ENCODE measurements at regions not wholly inside any gene's neighbourhood (a gene's known extent, or its start where the extent isn't known, plus 50 kb on each side); places are given as distances from the start of the nearest gene placed in this dataset.

DNA sequence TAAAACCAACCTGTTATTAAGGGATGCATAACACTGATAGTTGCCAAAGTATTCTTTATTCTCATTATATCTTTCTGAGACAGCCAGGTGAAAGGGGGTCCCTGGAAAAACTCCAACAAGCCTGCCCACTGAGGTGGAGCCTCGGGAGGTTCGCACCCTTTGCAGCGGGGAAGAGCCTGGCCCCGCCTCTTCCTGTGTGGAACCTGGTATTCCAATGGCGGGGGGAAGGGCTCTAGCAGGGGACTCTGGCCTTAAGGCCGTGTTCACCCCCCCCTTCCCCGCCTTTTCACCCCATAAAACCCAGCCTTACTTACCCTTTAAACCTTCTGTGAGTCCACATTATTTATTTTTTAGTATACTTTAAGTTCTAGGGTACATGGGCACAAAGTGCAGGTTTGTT is 62.4 kb upstream of the PDK4 start:
- Histone ChIP-seq H3K79me2 (ENCODE audit: insufficient read depth, low read length) (no peaks in the 10 kb centered on the region), H2AFZ (ENCODE audit: insufficient read depth, low read depth, low read length, poor library complexity, severe bottlenecking) (no peak overlapping the region), H3K4me2 (replicated peaks; ENCODE audit: extremely low read depth, low read length, poor library complexity, severe bottlenecking) (no peak overlapping the region), H3K9me3 (replicated peaks in 1 of 2; ENCODE audit: control insufficient read depth in 1 of 2, insufficient read depth in 1 of 2, low read length in 2 of 2) (peaks cover 3 to 10% of the 10 kb centered on the region in 2 donors), H4K20me1 (ENCODE audit: insufficient read depth, low read length) (no peaks in the 10 kb centered on the region), H3K9ac (ENCODE audit: insufficient read depth, low read length, poor library complexity, severe bottlenecking) (no peak overlapping the region), H3K27ac (ENCODE audit: low read depth in 1 of 2, low read length in 2 of 2) (no peak overlapping the region), H3K36me3 (replicated peaks in 1 of 2; ENCODE audit: control insufficient read depth in 1 of 2, insufficient read depth in 2 of 2, low read length in 2 of 2) (no peaks in the 10 kb centered on the region), H3K4me1 (ENCODE audit: control insufficient read depth in 1 of 2, insufficient read depth in 2 of 2, low read length in 2 of 2) (no peaks in the 10 kb centered on the region), H3K4me3 (replicated peaks in 1 of 3; ENCODE audit: low read depth in 2 of 3, low read length in 3 of 3) (no peak overlapping the region), H3K27me3 (ENCODE audit: control insufficient read depth in 2 of 2, insufficient read depth in 2 of 2, low read length in 2 of 2) (no peaks in the 10 kb centered on the region)
- peaks cover 2 to 15% (median 8%) of the 10 kb centered on the region in 7 donors for H3K9me3 Mint-ChIP-seq
- no peak overlapping the region for H3K4me3 Mint-ChIP-seq
- H3K27me3 Mint-ChIP-seq (ENCODE audit: low read depth in 3 of 3), result no peaks in the 10 kb centered on the region
- no peaks in the 10 kb centered on the region for H3K36me3 Mint-ChIP-seq
- no peak overlapping the region for H3K27ac Mint-ChIP-seq
- WGBS (ENCODE audit: insufficient coverage), result no CpG with 5 or more reads among the region's 7 CpGs
- TF ChIP-seq, protein P1, sequence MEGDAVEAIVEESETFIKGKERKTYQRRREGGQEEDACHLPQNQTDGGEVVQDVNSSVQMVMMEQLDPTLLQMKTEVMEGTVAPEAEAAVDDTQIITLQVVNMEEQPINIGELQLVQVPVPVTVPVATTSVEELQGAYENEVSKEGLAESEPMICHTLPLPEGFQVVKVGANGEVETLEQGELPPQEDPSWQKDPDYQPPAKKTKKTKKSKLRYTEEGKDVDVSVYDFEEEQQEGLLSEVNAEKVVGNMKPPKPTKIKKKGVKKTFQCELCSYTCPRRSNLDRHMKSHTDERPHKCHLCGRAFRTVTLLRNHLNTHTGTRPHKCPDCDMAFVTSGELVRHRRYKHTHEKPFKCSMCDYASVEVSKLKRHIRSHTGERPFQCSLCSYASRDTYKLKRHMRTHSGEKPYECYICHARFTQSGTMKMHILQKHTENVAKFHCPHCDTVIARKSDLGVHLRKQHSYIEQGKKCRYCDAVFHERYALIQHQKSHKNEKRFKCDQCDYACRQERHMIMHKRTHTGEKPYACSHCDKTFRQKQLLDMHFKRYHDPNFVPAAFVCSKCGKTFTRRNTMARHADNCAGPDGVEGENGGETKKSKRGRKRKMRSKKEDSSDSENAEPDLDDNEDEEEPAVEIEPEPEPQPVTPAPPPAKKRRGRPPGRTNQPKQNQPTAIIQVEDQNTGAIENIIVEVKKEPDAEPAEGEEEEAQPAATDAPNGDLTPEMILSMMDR (IDR thresholded peaks at IDR 0.05), result no peak
- H3K4me1 Mint-ChIP-seq, result peaks cover 9% of the 10 kb centered on the region
- intact Hi-C loops (cut with micrococcal nuclease), result no loop called here
- DNase-seq, result no peak

DNA sequence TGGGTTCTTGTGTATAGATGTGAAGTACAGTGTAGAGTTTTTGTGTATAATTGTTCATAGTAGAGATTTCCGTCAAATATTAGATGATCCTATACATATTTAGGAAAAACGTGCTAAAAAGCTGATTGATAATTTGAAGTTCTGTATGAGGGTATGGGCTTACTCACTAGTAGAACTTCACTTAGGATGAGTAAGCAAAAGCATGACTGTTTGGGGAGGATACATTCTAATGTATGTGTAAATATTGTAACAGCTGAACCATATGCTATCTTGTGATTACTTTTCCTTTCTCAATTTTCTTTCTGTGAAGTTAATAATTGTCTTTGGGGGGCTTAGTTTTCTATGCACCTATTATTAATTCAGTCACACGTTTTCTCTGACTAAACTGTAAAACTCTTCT is 53.2 kb upstream of the PDK4 start:
- Mint-ChIP-seq H3K36me3 (no peaks in the 10 kb centered on the region), H3K4me1 (peaks cover 4% of the 10 kb centered on the region), H3K4me3 (no peak overlapping the region), H3K9me3 (no peaks in the 10 kb centered on the region), H3K27ac (no peak overlapping the region), H3K27me3 (ENCODE audit: low read depth in 3 of 3) (peaks cover 0 to 7% (median 0%) of the 10 kb centered on the region in 3 donors)
- no peaks in the 10 kb centered on the region for H3K9me3 ChIP-seq (replicated peaks in 1 of 2; ENCODE audit: control insufficient read depth in 1 of 2, insufficient read depth in 1 of 2, low read length in 2 of 2)
- no peak for DNase-seq
- H3K36me3 ChIP-seq (replicated peaks in 1 of 2; ENCODE audit: control insufficient read depth in 1 of 2, insufficient read depth in 2 of 2, low read length in 2 of 2), result no peaks in the 10 kb centered on the region
- no peak overlapping the region for H3K27ac ChIP-seq (ENCODE audit: low read depth in 1 of 2, low read length in 2 of 2)
- no peak overlapping the region for H2AFZ ChIP-seq (ENCODE audit: insufficient read depth, low read depth, low read length, poor library complexity, severe bottlenecking)
- WGBS (ENCODE audit: insufficient coverage), result no CpG with 5 or more reads among the region's 3 CpGs
- H3K4me2 ChIP-seq (replicated peaks; ENCODE audit: extremely low read depth, low read length, poor library complexity, severe bottlenecking), result no peak overlapping the region
- TF ChIP-seq, protein P1 (IDR thresholded peaks at IDR 0.05), result no peak
- no peak overlapping the region for H3K9ac ChIP-seq (ENCODE audit: insufficient read depth, low read length, poor library complexity, severe bottlenecking)
- no peaks in the 10 kb centered on the region for H3K4me1 ChIP-seq (ENCODE audit: control insufficient read depth in 1 of 2, insufficient read depth in 2 of 2, low read length in 2 of 2)
- no peaks in the 10 kb centered on the region for H3K27me3 ChIP-seq (ENCODE audit: control insufficient read depth in 2 of 2, insufficient read depth in 2 of 2, low read length in 2 of 2)
- intact Hi-C loops (cut with micrococcal nuclease), result no loop called here
- no peaks in the 10 kb centered on the region for H4K20me1 ChIP-seq (ENCODE audit: insufficient read depth, low read length)
- H3K4me3 ChIP-seq (replicated peaks in 1 of 3; ENCODE audit: low read depth in 2 of 3, low read length in 3 of 3), result no peak overlapping the region
- no peaks in the 10 kb centered on the region for H3K79me2 ChIP-seq (ENCODE audit: insufficient read depth, low read length)

Data from CD14-positive monocyte (primary cell).